Nucleus accumbens (tissue), 56 donors: ENCODE measurements at regions not wholly inside any gene's neighbourhood (a gene's known extent, or its start where the extent isn't known, plus 50 kb on each side); places are given as distances from the start of the nearest gene placed in this dataset.

Experiments used
- DNase-seq, 56 donors: peaks; one replicate each; lab custom pipeline; 2025; lab: John Stamatoyannopoulos, UW

- DNase-seq = no peak
Observed at GRCh38 chr16:51039638-51040331, 111.3 kb downstream of the SALL1 start.

- no peak for DNase-seq
Observed at GRCh38 chr16:51035711-51036110, 115.4 kb downstream of the SALL1 start.

DNA sequence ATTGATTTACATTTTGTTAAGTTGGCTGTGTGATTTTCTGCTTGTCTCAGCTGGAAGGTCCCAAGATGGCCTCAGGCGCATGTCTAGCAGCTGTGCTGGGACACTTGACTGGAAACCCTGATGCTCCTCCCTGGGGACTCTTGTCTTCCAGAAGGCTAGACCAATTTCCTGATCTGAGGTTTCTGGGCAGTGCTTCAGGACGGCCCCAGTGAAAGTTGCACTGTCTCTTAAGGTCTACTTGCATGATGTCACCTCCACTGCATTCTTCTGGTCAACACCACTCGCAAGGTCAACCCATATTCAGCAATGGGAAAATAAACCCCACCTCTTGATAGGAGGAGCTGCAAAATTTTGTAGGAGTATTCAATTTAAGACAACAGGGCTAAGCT, 116.0 kb downstream of the SALL1 start:
- DNase-seq = no peak

DNA sequence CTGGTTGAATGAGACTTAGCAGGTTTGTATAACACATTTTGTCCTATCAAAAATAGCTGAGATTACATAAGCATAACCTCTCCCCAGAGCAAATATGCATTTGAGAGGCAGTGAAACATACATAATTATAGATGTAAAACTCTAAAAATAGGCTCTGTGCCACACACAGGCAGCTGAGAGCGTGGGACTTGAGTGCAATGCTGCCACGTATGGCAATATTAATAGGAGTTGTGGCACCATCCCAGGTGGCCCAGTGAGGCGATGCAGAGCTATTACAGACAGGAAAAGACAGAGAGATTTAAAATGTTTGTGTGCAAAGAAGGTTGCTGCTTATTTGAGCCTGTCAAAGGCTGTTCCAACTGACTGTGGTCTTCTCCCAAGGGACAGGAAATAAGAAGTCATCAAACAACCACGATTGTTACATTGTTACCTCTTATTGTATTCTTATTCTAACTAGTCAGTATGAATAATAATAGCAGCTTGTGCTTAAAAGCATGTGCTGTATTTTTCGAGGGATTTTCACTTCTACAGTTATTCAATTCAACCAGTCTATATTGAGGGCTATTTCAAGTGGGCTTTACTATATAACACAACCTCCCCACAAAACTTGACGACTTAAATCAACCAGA, 116.5 kb downstream of the SALL1 start:
- peak in 10 of 56 donors; percentile 0 to 71 (median 12) for DNase-seq

DNA sequence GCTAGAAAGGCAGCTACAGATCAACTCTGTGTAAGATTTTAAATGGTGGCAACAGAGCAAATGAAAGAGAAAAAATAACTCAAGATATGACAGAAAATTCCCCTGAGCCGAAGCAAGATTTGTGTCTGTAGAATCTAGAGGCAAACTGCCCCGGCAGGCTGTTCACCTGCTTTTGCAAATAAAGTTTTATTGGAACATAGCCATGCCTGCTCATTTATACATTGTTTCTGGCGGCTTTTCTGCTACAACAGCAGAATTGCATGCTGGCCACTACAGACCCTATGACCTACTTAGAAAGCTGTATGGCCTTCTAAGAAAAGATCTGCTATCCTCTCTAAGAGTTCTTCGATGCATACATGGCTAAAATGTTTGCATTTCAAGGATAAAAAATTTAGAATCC, 119.5 kb downstream of the SALL1 start:
- no peak for DNase-seq

- no peak for DNase-seq
Observed at GRCh38 chr16:51030516-51030915, 120.6 kb downstream of the SALL1 start.

DNA sequence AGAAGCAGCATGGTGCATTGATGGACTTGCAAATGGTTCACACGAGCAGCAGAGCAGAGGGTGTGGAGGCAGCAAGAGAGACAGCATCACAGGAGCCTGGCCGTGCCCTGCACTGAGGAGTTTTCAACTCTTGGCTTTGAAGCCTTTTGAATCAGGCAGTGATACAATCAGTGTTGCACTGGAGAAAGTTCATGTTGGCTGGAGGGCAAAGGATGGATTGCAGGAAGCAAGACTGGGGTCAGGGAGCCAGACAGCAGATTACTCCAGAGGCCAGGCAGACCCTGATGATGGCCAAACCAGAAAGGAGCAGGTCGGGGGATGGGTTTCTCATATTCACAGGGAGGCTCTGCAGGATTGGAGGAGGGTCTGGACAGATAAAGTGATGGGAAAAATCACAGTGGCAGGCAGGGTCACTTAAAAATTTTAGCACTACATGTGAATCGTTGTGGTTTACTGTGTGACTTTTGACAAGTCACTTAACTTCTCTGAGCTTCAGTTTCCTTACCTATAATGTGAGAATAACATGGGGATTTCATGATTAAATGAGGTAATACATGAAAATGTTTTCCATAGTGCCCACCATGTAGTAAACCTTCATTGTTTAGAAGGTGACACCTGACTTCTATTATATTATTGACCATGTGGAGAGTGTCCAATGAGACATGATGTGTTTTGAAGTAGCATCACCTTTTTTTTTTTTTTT, 125.3 kb downstream of the SALL1 start:
- DNase-seq = no peak

DNA sequence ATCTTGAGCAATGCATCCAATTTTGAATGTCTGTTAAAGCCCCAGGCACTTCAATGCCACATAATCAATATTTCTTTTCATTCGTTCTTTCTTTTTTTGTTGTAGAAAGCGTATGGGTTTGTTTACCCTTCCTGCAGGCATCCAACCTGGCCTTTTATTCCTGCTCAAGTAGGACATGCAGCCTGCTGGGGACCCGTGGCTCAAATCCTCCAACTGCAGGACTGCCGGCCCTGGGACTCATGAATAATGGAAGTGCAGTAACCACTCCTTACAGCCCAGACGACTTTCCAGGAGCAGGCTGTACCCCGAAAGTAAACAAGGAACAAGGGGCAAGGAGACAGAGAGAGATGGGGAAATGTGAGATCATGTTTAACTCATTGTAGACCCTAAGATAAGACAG, 126.4 kb downstream of the SALL1 start:
- DNase-seq = peak in 5 of 56 donors; percentile 6 to 18 (median 9)

GRCh38 chr16:51022955-51023354, 128.1 kb downstream of the SALL1 start:
- no peak for DNase-seq

- DNase-seq = no peak
Observed at GRCh38 chr16:51019617-51020016, 131.5 kb downstream of the SALL1 start.

DNA sequence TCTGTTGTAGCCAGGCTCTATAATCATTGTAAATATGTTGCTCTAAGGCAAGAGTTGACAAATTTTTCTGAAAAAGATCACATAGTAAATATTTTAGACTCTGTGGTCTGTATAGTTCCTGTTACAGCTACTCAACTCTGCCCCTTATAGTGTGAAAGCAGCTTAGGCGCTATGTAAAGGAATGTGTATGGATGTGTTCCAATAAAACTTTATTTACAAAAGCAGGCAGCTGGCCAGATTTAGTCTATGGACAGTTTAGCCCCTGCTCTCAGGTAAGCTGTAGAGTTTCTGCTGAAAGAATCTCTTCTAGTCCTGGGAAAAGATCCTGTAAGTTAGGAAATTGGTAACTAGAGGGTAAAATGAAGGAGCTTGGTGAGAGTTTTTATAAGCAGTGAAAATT, 133.1 kb downstream of the SALL1 start:
- no peak for DNase-seq

- DNase-seq = no peak
Observed at GRCh38 chr16:51012396-51012795, 138.7 kb downstream of the SALL1 start.

- DNase-seq = no peak
Observed at GRCh38 chr16:51010817-51011216, 140.3 kb downstream of the SALL1 start.

GRCh38 chr16:51009813-51010212, 141.3 kb downstream of the SALL1 start:
- DNase-seq = no peak

- DNase-seq = no peak
Observed at GRCh38 chr16:51009359-51009758, 141.7 kb downstream of the SALL1 start.

DNA sequence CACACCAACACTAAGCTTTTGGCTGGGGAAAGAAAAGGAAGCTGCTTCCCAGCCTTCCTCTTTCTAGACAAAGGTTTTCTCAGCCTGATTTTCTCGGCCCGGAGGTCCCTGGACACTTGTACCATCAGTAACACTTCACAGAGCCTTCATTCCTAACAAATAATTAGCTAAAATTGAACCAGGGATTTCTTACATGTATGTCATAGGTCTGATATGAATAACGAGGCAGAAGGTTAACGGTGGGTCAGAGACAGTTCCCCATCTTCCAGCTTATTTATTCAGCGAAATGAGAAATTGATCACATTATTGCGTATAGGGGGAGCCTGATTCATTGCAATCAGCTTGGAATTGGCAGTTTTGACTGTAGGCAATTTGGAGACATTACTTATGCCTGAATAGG, 142.5 kb downstream of the SALL1 start:
- DNase-seq = no peak

DNA sequence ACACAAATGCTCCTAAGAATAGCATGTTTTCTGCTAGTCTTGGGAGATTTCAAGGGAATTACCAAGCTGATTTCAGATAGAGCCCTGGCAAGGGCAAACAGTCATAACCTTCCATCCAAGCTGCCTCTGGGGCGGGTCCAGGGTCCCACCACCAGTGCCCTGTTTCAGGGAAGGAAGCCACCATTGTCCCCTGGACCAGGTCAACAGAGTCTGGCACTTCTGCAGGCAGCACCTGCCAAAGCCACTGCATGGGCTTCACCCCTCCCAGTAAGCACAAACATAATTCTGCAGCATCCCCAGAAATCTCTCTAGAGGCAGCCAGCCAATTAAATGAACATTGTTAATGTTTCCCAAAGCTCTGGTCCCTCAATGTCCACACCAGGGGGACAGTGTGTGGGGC, 143.0 kb downstream of the SALL1 start:
- no peak for DNase-seq

GRCh38 chr16:51003850-51004566, 147.1 kb downstream of the SALL1 start:
- DNase-seq = no peak

GRCh38 chr16:51002881-51003490, 148.1 kb downstream of the SALL1 start:
- DNase-seq = no peak

GRCh38 chr16:50999181-50999580, 151.9 kb downstream of the SALL1 start:
- no peak for DNase-seq

DNA sequence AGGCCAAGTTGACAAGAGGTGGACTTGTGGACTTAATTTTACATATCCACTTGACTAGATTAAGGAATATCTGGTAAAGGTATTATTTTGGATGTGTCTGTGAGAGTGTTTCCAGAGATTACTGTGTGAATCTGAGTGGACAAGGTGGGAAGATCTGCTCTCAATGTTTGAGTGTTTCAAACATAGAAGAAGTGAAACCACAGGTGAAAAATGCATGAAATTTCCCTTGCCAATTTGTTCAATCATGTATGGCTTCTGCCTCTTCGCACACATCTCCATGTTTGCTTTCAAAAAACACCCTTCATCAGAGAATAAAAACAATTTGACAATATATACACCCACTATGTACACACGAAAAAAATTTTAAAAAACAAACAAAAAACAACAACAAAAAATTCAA, 152.7 kb downstream of the SALL1 start:
- DNase-seq = no peak
